Ramos (cell line): ENCODE measurements at regions not wholly inside any gene's neighbourhood (a gene's known extent, or its start where the extent isn't known, plus 50 kb on each side); places are given as distances from the start of the nearest gene placed in this dataset.
"Not testable (repeated sequence)": the region's sequence is repeated elsewhere in the genome, so short reads cannot be mapped to it uniquely, and the experiment has no call there.

Source experiments
- in situ Hi-C: fragments of 300-500 bp; cut with MboI; formaldehyde crosslinking; loops from one replicate; pipeline ENCODE4 v1.14.3; 2022; ENCODE audit warnings: low sequenced_read_pairs; ENCODE audit not compliant: unreplicated experiment

- in situ Hi-C loops, result loop anchor here (25.0 kb wide), 1 partner anchor 757 kb away; no protein-coding TSS in a partner anchor
Observed at GRCh38 chr4:147094238-147094637, 148.6 kb upstream of the TTC29 start.

GRCh38 chr4:147096667-147097604 is 151.3 kb upstream of the TTC29 start:
- in situ Hi-C loops, result loop anchor here (25.0 kb wide), 1 partner anchor 760 kb away; no protein-coding TSS in a partner anchor

- in situ Hi-C loops, result no loop called here
Observed at GRCh38 chr4:147101678-147102077, 156.0 kb upstream of the TTC29 start.

DNA sequence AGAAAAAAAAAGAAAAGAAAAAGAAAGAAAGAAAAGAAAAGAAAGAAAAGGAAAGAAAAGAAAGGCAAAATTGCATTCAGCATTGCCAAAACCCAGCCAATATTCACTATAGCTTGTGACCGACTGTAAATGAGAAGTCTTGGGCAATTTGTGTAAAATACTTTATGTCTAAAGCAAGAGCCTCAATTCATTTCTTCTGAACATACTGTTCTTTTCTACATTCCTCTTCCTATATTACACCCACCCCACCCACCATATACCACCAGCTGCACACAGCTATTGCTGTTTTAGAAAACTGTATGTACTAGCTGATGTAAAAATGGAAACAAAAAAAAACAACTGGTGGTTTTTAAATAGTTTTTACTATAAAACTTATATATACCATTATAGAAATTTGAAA is 156.9 kb upstream of the TTC29 start:
- in situ Hi-C loops, result no loop called here

GRCh38 chr4:147103403-147103946 is 157.8 kb upstream of the TTC29 start:
- in situ Hi-C loops, result no loop called here

- in situ Hi-C loops, result no loop called here
Observed at GRCh38 chr4:147104768-147105167, 159.1 kb upstream of the TTC29 start.

DNA sequence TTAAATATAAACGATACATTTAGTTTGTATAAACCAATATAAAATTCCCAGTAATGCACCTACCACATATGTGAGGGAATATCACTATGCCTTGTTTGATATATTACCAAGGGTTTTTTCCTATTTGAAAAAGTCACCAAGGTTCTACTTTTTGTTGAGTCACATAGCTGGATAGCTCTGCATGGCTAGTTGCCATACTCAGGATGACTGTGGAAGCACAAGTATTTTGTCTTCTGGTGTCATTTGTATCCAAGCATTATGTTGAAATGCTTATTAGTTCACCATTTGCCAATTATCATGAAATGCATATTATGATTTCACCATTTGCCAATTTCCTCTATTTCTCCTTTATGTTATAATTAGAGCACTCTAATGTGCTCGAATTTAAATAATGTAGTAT is 162.7 kb upstream of the TTC29 start:
- in situ Hi-C loops, result no loop called here

DNA sequence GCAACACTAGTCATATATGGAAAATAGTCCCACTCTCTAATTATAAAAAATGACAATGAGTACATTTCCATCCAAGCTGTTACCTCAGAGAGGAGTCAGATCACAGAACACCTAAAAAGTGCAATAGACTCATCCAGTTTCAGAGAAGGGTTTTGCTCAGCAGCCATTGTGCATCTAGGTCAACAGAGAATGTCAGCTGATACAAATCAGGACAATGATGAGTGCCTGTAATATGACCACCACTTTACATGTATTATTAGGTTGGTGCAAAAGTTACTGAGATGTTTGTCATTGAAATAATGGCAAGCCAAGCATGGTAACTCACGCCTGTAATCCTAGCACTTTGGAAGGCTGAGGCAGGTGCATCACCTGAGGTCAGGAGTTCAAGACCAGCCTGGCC is 164.1 kb upstream of the TTC29 start:
- in situ Hi-C loops, result no loop called here

- in situ Hi-C loops, result no loop called here
Observed at GRCh38 chr4:147110473-147111367, 165.1 kb upstream of the TTC29 start.

GRCh38 chr4:147112196-147112595 is 166.5 kb upstream of the TTC29 start:
- in situ Hi-C loops, result not testable (repeated sequence)

GRCh38 chr4:147117431-147117830 is 171.8 kb upstream of the TTC29 start:
- in situ Hi-C loops, result no loop called here

GRCh38 chr4:147118528-147118927 is 172.9 kb upstream of the TTC29 start:
- in situ Hi-C loops, result no loop called here

DNA sequence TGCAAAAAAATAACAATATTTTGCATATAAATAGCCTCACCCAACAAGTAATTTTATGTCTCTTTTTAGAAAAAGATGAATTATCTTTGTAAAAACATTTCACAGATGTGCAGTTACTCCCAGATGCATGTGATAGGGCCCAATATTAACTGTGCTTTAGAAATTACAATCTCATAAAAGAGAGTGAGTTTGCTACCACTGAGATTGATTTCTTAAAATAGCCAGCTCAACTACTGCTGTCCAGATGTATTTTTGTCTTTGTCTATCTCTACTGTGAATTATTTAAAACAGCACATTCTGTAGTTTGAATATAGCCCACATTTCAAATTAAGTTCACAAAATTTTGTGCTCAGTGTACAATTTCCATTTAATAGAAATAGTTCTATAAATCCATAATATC is 177.0 kb upstream of the TTC29 start:
- in situ Hi-C loops, result no loop called here

DNA sequence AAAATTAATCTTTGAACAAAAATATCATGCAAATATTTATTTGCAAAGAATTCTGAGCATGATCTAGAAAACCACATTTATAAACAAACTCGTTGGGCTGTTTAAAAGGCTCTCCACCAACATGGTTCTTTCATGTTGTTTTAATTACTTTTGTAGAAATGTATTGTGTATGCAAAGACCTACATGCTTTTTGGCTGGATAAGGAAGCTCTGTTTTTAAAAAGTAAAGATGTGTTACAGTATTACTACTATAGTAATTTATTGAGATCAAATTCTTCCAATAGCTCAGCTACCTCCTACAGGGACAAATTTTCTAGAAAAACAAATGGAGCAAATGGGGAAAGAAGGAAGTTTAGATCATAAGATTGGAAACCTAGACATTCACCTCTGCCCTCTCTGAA is 177.5 kb upstream of the TTC29 start:
- in situ Hi-C loops, result no loop called here

DNA sequence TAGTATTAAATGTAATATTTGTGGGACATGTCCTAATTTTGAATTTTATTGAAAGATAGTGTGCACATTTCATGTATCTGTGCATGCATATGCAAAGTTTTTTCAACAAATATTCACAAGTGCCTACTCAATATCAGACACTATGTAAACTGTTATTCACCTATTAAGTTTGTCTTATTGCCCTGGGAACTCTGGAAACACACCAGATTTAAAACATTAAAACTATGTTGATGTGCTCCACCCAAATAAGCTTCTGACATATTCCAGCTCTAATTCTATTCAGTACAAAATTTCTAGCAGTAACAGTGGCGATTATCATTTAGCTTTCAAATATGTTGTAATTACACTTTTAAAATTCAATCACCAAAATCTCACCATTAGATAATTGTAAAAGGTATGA is 183.1 kb upstream of the TTC29 start:
- in situ Hi-C loops, result no loop called here

- in situ Hi-C loops, result no loop called here
Observed at GRCh38 chr4:147129687-147130086, 184.0 kb upstream of the TTC29 start.

DNA sequence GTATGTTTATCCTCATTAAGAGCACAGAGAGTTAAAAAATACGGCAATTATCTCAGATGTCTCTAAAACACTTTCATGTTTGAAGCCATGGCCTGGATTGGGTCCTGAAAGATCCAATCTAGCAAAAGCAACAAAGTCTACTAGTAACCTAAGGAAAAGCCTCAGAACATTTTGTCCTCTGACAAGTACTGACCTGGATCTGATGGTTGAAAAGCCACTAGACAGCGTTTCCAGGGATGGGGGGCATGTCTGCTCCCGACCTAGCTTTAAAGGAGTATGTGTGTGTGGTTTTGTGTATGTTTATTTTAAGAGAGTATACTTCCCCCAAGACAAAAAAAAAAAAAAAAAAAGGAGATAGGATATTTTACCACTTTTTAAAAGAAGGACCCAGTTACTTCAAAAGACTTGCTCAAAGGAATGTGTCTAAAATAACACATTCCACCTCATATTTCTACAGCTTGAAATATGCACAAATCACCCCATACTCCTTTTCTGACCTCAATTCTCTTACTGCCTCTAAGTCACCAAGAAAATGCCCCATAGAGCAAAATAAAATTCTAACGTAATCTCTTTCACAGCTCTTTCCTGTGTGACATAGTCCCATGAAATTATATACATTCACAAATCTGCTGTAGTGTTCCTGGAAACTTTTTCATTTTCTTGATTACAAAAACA is 189.0 kb upstream of the TTC29 start:
- in situ Hi-C loops, result no loop called here

GRCh38 chr4:147136310-147136709 is 190.6 kb upstream of the TTC29 start:
- in situ Hi-C loops, result no loop called here

- in situ Hi-C loops, result no loop called here
Observed at GRCh38 chr4:147136751-147137150, 191.1 kb upstream of the TTC29 start.

DNA sequence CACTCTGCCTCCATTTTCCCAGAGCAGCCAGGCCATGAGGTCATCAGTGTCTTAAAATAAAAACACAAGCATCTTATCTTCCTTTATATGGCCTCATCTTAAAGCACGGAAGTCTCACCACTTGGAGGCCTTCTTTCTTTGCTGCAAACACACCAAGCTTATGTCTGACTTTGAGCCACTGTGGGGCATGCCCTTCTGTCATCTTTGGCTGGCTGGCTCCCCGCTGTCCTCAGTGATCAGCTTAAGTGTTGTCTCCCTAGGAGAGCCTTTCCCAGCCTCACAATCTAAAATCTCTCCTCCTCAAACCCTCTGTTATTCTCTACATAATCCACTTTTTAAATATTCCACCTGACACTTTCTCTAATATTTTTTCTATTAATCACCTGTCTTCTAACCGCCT is 191.6 kb upstream of the TTC29 start:
- in situ Hi-C loops, result no loop called here
